HG03060 (cell line): ENCODE measurements at regions not wholly inside any gene's neighbourhood (a gene's known extent, or its start where the extent isn't known, plus 50 kb on each side); places are given as distances from the start of the nearest gene placed in this dataset.
"Not testable (repeated sequence)": the region's sequence is repeated elsewhere in the genome, so short reads cannot be mapped to it uniquely, and the experiment has no call there.

ENCODE experiments used
- ATAC-seq: cut with Tn5 transposase; IDR thresholded peaks from one replicate; pipeline ENCODE4 v1.9.1; 2021; ENCODE audit warnings: low read depth, moderate number of reproducible peaks; ENCODE audit not compliant: unreplicated experiment

- no peak for ATAC-seq
Measured at GRCh38 chr6:130700397-130700796, 126.8 kb upstream of the SMLR1 start.

- no peak for ATAC-seq
Measured at GRCh38 chr6:130708338-130708737, 118.9 kb upstream of the SMLR1 start.

- ATAC-seq, result not testable (repeated sequence)
Measured at GRCh38 chr6:130711641-130712040, 115.6 kb upstream of the SMLR1 start.

- ATAC-seq, result no peak
Measured at GRCh38 chr6:130713144-130713543, 114.1 kb upstream of the SMLR1 start.

- no peak for ATAC-seq
Measured at GRCh38 chr6:130715058-130715457, 112.1 kb upstream of the SMLR1 start.

- no peak for ATAC-seq
Measured at GRCh38 chr6:130716466-130716865, 110.7 kb upstream of the SMLR1 start.

GRCh38 chr6:130717657-130718056, 109.5 kb upstream of the SMLR1 start:
- no peak for ATAC-seq

GRCh38 chr6:130720076-130720715, 107.0 kb upstream of the SMLR1 start:
- ATAC-seq, result no peak

- ATAC-seq, result no peak
Measured at GRCh38 chr6:130724089-130724488, 103.1 kb upstream of the SMLR1 start.

GRCh38 chr6:130725551-130725950, 101.7 kb upstream of the SMLR1 start:
- no peak for ATAC-seq

- not testable (repeated sequence) for ATAC-seq
Measured at GRCh38 chr6:130728064-130728463, 99.1 kb upstream of the SMLR1 start.

GRCh38 chr6:130730600-130730999, 96.6 kb upstream of the SMLR1 start:
- no peak for ATAC-seq

- no peak for ATAC-seq
Measured at GRCh38 chr6:130734161-130734560, 93.0 kb upstream of the SMLR1 start.

GRCh38 chr6:130740308-130740707, 86.9 kb upstream of the SMLR1 start:
- no peak for ATAC-seq

GRCh38 chr6:130742131-130742681, 85.0 kb upstream of the SMLR1 start:
- no peak for ATAC-seq

- no peak for ATAC-seq
Measured at GRCh38 chr6:130743175-130743574, 84.0 kb upstream of the SMLR1 start.

- no peak for ATAC-seq
Measured at GRCh38 chr6:130744576-130745366, 82.4 kb upstream of the SMLR1 start.

GRCh38 chr6:130748041-130748440, 79.2 kb upstream of the SMLR1 start:
- ATAC-seq, result no peak

GRCh38 chr6:130749402-130749801, 77.8 kb upstream of the SMLR1 start:
- no peak for ATAC-seq

GRCh38 chr6:130752267-130752666, 74.9 kb upstream of the SMLR1 start:
- ATAC-seq, result no peak

GRCh38 chr6:130754786-130755367, 72.3 kb upstream of the SMLR1 start:
- no peak for ATAC-seq
